Body of pancreas (tissue), 4 donors: ENCODE measurements at regions not wholly inside any gene's neighbourhood (a gene's known extent, or its start where the extent isn't known, plus 50 kb on each side); places are given as distances from the start of the nearest gene placed in this dataset.

Experiments used
- POLR2A ChIP-seq, 3 donors: fragments of 450-650 bp; IDR thresholded peaks; one replicate each; pipeline ENCODE4 v1.6.1; 2016; ENCODE audit warnings: antibody characterized with exemption in 3 of 3, mild to moderate bottlenecking in 2 of 3
- TF ChIP-seq, protein P1 (sequence below), 7 experiments: fragments of 450-650 bp in 4 of 7; fragments of 200-600 bp in 3 of 7; sonication (generic) in 3 of 7; IDR thresholded peaks; one replicate each; pipeline ENCODE4 v1.5.1; 2016 to 2019; ENCODE audit warnings: antibody characterized with exemption in 7 of 7

DNA sequence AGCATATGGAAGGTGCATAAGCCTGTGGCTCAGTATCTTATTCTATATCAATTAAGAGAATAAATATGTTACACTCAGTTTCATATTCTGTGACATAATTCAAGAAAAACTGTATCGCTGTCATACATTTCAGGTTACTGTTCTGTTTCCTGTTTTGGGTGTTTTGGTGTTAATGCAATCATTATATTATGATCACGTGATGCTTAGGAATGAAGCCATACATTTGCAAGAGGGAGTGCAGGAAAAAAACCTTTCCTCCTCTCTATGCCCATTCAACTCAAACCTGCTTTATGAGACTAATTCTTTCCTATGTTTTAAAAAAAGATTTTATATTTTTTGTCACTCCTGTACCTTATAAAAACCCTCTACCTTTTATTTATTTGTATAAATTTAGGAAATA lies 120.8 kb upstream of the DDX18 start:
- TF ChIP-seq, protein P1, sequence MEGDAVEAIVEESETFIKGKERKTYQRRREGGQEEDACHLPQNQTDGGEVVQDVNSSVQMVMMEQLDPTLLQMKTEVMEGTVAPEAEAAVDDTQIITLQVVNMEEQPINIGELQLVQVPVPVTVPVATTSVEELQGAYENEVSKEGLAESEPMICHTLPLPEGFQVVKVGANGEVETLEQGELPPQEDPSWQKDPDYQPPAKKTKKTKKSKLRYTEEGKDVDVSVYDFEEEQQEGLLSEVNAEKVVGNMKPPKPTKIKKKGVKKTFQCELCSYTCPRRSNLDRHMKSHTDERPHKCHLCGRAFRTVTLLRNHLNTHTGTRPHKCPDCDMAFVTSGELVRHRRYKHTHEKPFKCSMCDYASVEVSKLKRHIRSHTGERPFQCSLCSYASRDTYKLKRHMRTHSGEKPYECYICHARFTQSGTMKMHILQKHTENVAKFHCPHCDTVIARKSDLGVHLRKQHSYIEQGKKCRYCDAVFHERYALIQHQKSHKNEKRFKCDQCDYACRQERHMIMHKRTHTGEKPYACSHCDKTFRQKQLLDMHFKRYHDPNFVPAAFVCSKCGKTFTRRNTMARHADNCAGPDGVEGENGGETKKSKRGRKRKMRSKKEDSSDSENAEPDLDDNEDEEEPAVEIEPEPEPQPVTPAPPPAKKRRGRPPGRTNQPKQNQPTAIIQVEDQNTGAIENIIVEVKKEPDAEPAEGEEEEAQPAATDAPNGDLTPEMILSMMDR (IDR thresholded peaks at IDR 0.05): no peak
- TF ChIP-seq POLR2A (IDR thresholded peaks at IDR 0.05): no peak
